GM13976 (cell line): ENCODE measurements at regions not wholly inside any gene's neighbourhood (a gene's known extent, or its start where the extent isn't known, plus 50 kb on each side); places are given as distances from the start of the nearest gene placed in this dataset.
"Not testable (repeated sequence)": the region's sequence is repeated elsewhere in the genome, so short reads cannot be mapped to it uniquely, and the experiment has no call there.

Experiments
- DNase-seq: peaks from one replicate; pipeline ENCODE4 v3.0.0; 2012; ENCODE audit warnings: low spot score
- CTCF ChIP-seq: IDR thresholded peaks from 2 replicates; pipeline ENCODE4 v1.5.1; 2012; ENCODE audit warnings: borderline replicate concordance, mild to moderate bottlenecking; ENCODE audit not compliant: insufficient read depth; ENCODE audit errors: extremely low read depth, missing control alignments, control extremely low read depth
- in situ Hi-C: fragments of 300-500 bp; cut with MboI; formaldehyde crosslinking; loops from one replicate; pipeline ENCODE4 v1.12.0; 2022; ENCODE audit warnings: low sequenced_read_pairs, mixed read lengths, inconsistent platforms; ENCODE audit not compliant: unreplicated experiment

GRCh38 chr5:94102849-94103248, 361.4 kb upstream of the POU5F2 start:
- in situ Hi-C loops = no loop called here
- DNase-seq = no peak
- TF ChIP-seq CTCF = no peak

- in situ Hi-C loops, DNase-seq: not testable (repeated sequence)
Observed at GRCh38 chr5:94097384-94097783, 356.0 kb upstream of the POU5F2 start.

DNA sequence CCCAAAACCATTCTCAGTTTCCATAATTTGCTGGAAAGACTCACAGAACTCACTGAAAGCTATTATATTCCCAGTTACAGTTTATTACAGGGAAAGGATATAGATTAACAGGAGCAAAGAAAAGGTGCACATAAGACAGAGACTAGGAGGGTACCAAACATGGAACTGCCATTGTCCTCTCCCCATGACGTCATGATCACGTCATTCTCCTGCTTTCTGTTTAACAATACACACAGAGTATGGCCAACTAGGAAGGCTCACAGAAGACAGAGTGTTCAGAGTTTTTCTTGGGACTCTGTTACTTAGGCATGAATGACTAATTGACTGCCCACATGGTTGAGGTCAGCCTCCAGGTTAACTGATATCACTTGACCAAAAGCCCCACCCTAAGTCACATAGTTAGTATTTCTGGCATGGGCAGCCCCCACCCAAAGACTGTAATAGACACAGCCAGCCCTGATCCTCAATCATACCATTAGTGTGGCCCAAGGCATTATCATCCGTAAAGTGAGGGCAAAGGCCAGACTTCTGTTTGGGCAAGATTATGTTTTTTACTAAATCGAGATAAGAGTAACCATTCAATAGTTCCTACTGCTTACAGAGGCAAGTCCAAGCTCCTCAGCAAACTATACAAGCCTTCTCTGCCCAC, 353.5 kb upstream of the POU5F2 start:
- DNase-seq = no peak
- in situ Hi-C loops = no loop called here
- TF ChIP-seq CTCF = no peak

GRCh38 chr5:94093300-94093699, 351.9 kb upstream of the POU5F2 start:
- no peak for DNase-seq

DNA sequence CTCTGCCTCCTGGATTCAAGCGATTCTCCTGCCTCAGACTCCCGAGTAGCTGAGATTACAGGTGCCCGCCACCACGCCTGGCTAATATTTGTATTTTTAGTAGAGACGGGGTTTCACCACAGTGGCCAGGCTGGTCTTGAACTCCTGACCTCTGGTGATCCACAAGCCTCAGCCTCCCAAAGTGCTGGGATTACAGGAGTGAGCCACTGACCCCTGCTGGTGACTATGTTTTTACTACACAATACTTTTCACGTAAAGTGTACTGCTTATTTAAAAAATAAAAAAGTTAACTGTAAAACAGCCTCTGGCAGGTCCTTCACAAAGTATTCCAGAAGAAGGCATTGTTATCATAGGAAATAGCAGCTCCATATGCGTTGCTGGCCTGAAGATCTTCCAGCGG, 345.2 kb upstream of the POU5F2 start:
- in situ Hi-C loops = not testable (repeated sequence)

More at GRCh38 chr5:94093300-94093699, 351.9 kb upstream of the POU5F2 start:
- TF ChIP-seq CTCF = no peak
- in situ Hi-C loops = no loop called here

DNA sequence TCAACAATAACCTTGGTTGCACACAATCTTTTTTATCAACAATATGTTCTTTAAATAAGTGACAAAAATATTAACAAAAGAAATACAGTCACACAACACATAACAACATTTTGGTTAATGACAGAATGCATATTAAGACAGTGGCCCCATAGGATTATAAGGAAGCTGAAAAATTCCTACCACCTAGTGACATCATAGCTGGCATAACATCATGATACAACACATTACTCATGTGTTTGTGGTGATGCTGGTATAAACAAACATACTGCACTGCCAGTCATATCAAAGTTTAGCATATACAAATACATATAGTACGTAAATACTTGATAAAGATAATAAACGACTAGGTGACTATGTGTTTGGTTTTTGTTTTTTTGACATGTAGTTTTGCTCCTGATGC, 344.8 kb upstream of the POU5F2 start:
- TF ChIP-seq CTCF = no peak
- no peak for DNase-seq
- in situ Hi-C loops = no loop called here

More for the DNA sequence above, 345.2 kb upstream of the POU5F2 start:
- DNase-seq = not testable (repeated sequence)

DNA sequence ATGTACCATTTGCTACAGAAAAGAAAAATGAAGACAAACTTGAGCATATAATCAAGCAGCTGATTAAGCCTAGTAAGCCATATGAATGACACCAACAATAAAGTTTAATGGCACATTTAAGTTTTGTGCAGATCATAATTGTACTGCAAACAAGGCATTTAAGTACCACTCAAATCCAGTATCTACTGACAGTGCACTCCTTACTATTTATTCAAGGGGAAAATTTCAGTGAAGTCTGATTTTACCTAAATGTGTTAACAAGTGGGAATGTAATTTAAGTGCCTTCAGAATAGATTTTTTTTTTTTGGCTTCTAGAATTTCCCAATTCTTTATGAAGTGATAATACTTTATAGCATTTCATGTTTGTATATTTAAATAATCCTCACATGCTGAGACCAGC, 341.0 kb upstream of the POU5F2 start:
- TF ChIP-seq CTCF = no peak
- no peak for DNase-seq
- in situ Hi-C loops = no loop called here

DNA sequence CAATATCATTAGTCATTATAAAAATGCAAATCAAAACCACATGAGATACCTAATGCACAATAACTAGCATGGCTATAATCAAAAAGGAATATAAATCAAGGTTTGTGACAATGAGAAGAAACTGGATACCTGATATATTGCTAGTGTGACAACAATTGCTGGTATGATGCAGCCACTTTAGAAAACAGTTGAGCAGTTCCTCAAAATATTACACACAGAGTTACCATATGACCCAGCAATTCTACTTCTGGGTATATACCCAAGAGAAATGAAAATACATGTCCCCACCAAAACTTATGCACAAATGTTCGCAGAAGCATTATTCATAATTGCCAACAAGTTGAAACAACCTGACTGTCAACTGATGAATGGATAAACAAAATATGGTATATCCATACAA, 339.7 kb upstream of the POU5F2 start:
- TF ChIP-seq CTCF = no peak
- no peak for DNase-seq
- in situ Hi-C loops = no loop called here
